WTC11 (cell line): ENCODE measurements at regions not wholly inside any gene's neighbourhood (a gene's known extent, or its start where the extent isn't known, plus 50 kb on each side); places are given as distances from the start of the nearest gene placed in this dataset.

ENCODE experiments used
- ATAC-seq: fragments of 200-7000 bp; cut with Tn5 transposase; 2 replicates; pipeline ENCODE4 v1.10.0; 2021; ENCODE audit warnings: mild to moderate bottlenecking, moderate library complexity
- CTCF ChIA-PET: fragments of 300-600 bp; sonication (Branson Sonifier 250); formaldehyde crosslinking; loops from one replicate; lab custom pipeline; 2021; ENCODE audit warnings: antibody characterized with exemption; lab: Charles Lee
- POLR2A ChIA-PET: fragments of 350-600 bp; sonication (Branson Sonifier 250); formaldehyde crosslinking; loops from one replicate; lab custom pipeline; 2021; ENCODE audit warnings: antibody characterized with exemption; lab: Charles Lee
- DNase-seq: peaks from one replicate; pipeline ENCODE4 v3.0.0; 2021; ENCODE audit warnings: low spot score
- H3K27ac Mint-ChIP-seq: 2 replicates; pipeline ENCODE4 v1.8.0; 2021; ENCODE audit warnings: mixed read lengths
- H3K27me3 Mint-ChIP-seq: 2 replicates; pipeline ENCODE4 v1.8.0; 2021; ENCODE audit warnings: low read depth, mild to moderate bottlenecking, moderate library complexity, mixed read lengths
- H3K36me3 Mint-ChIP-seq: 2 replicates; pipeline ENCODE4 v1.8.0; 2021; ENCODE audit warnings: mixed read lengths
- H3K4me1 Mint-ChIP-seq: 2 replicates; pipeline ENCODE4 v1.8.0; 2022; ENCODE audit warnings: mixed read lengths
- H3K4me3 Mint-ChIP-seq: 2 replicates; pipeline ENCODE4 v1.8.0; 2021; ENCODE audit warnings: mild to moderate bottlenecking, moderate library complexity, mixed read lengths
- H3K9me3 Mint-ChIP-seq: 2 replicates; pipeline ENCODE4 v1.8.0; 2021; ENCODE audit warnings: mixed read lengths
- AR ChIP-seq: fragments of 250-450 bp; sonication (Bioruptor Pico); IDR thresholded peaks from 2 replicates; pipeline ENCODE4 v1.9.0; 2021; ENCODE audit warnings: mild to moderate bottlenecking
- CBFB ChIP-seq: sonication (generic); formaldehyde crosslinking; IDR thresholded peaks from 2 replicates; pipeline ENCODE4 v1.8.1; 2022; ENCODE audit warnings: mild to moderate bottlenecking, low read depth, missing genetic modification reagents
- E2F5 ChIP-seq: sonication (generic); formaldehyde crosslinking; IDR thresholded peaks from 2 replicates; pipeline ENCODE4 v1.8.1; 2022; ENCODE audit warnings: mild to moderate bottlenecking, moderate library complexity, missing genetic modification reagents
- FOXP1 ChIP-seq: sonication (generic); formaldehyde crosslinking; IDR thresholded peaks from 2 replicates; pipeline ENCODE4 v1.8.0; 2022; ENCODE audit warnings: missing genetic modification reagents, mild to moderate bottlenecking, moderate library complexity, borderline replicate concordance
- FOXP4 ChIP-seq: sonication (generic); formaldehyde crosslinking; IDR thresholded peaks from 2 replicates; pipeline ENCODE4 v1.8.0; 2022; ENCODE audit warnings: mild to moderate bottlenecking, missing genetic modification reagents
- JAZF1 ChIP-seq: fragments of 250-450 bp; sonication (Bioruptor Pico); IDR thresholded peaks from 2 replicates; pipeline ENCODE4 v1.9.0; 2021; ENCODE audit warnings: moderate library complexity, mild to moderate bottlenecking, inconsistent platforms
- JUN ChIP-seq: sonication (generic); formaldehyde crosslinking; IDR thresholded peaks from 2 replicates; pipeline ENCODE4 v1.8.0; 2023; ENCODE audit warnings: mild to moderate bottlenecking, missing genetic modification reagents
- KAT7 ChIP-seq: sonication (generic); formaldehyde crosslinking; IDR thresholded peaks from 2 replicates; pipeline ENCODE4 v1.8.1; 2023; ENCODE audit warnings: missing genetic modification reagents, mild to moderate bottlenecking, borderline replicate concordance
- MXD4 ChIP-seq: fragments of 250-450 bp; sonication (Bioruptor Pico); IDR thresholded peaks from 2 replicates; pipeline ENCODE4 v1.8.0; 2021; ENCODE audit warnings: mild to moderate bottlenecking, moderate library complexity, borderline replicate concordance
- NFATC4 ChIP-seq: fragments of 250-450 bp; sonication (Bioruptor Pico); IDR thresholded peaks from 2 replicates; pipeline ENCODE4 v1.9.0; 2021; ENCODE audit warnings: mild to moderate bottlenecking
- NFE2L1 ChIP-seq: sonication (generic); formaldehyde crosslinking; IDR thresholded peaks from 2 replicates; pipeline ENCODE4 v1.8.1; 2023; ENCODE audit warnings: missing genetic modification reagents
- NR3C1 ChIP-seq: sonication (generic); formaldehyde crosslinking; conservative IDR thresholded peaks from 2 replicates; pipeline ENCODE4 v1.8.1; 2023; ENCODE audit warnings: low read depth, mild to moderate bottlenecking, missing genetic modification reagents
- OVOL2 ChIP-seq: fragments of 250-450 bp; sonication (Bioruptor Pico); IDR thresholded peaks from 2 replicates; pipeline ENCODE4 v1.9.0; 2021; ENCODE audit warnings: mild to moderate bottlenecking, borderline replicate concordance
- SMAD4 ChIP-seq: sonication (generic); formaldehyde crosslinking; IDR thresholded peaks from 2 replicates; pipeline ENCODE4 v1.8.0; 2022; ENCODE audit warnings: mild to moderate bottlenecking, missing genetic modification reagents
- SP1 ChIP-seq: sonication (generic); formaldehyde crosslinking; conservative IDR thresholded peaks from 2 replicates; pipeline ENCODE4 v1.8.1; 2022; ENCODE audit warnings: missing genetic modification reagents
- TCF7 ChIP-seq: sonication (generic); formaldehyde crosslinking; IDR thresholded peaks from 2 replicates; pipeline ENCODE4 v1.8.0; 2022; ENCODE audit warnings: mild to moderate bottlenecking, low read depth, missing genetic modification reagents, moderate library complexity
- TP53 ChIP-seq: sonication (generic); formaldehyde crosslinking; IDR thresholded peaks from 2 replicates; pipeline ENCODE4 v1.8.1; 2023; ENCODE audit warnings: mild to moderate bottlenecking, missing genetic modification reagents
- ZBTB43 ChIP-seq: sonication (generic); formaldehyde crosslinking; IDR thresholded peaks from 2 replicates; pipeline ENCODE4 v1.8.1; 2023; ENCODE audit warnings: mild to moderate bottlenecking, missing genetic modification reagents
- ZNF317 ChIP-seq: sonication (generic); formaldehyde crosslinking; IDR thresholded peaks from 2 replicates; pipeline ENCODE4 v1.8.1; 2023; ENCODE audit warnings: low read depth, mild to moderate bottlenecking, moderate library complexity, missing genetic modification reagents, borderline replicate concordance
- ZNF425 ChIP-seq: fragments of 250-450 bp; sonication (Bioruptor Pico); conservative IDR thresholded peaks from 2 replicates; pipeline ENCODE4 v1.9.0; 2021; ENCODE audit warnings: mild to moderate bottlenecking
- ZNF512 ChIP-seq: sonication (generic); formaldehyde crosslinking; IDR thresholded peaks from 2 replicates; pipeline ENCODE4 v1.8.1; 2022; ENCODE audit warnings: missing genetic modification reagents, borderline replicate concordance

GRCh38 chr13:31042481-31043165 is 110.2 kb downstream of the TEX26 start:
- TF ChIP-seq NR3C1 (CRISPR knock-in tag) (no peak), SP1 (no peak), MXD4 (CRISPR knock-in tag) (no peak), CBFB (CRISPR knock-in tag) (no peak), AR (CRISPR knock-in tag) (no peak), TP53 (no peak), ZNF425 (no peak), SMAD4 (CRISPR knock-in tag) (no peak), OVOL2 (CRISPR knock-in tag) (no peak), ZNF512 (CRISPR knock-in tag) (no peak), ZBTB43 (no peak), E2F5 (no peak), KAT7 (CRISPR knock-in tag) (no peak)
- DNase-seq: no peak
- Mint-ChIP-seq H3K27me3 (no peaks in the 10 kb centered on the region; the same call in 1 of the 2 replicates), H3K4me3 (no peak overlapping the region), H3K9me3 (no peaks in the 10 kb centered on the region), H3K4me1 (peaks cover 5% of the 10 kb centered on the region; the same call in 1 of the 2 replicates), H3K36me3 (no peaks in the 10 kb centered on the region), H3K27ac (no peak overlapping the region)
- POLR2A ChIA-PET: no interaction called here
- CTCF ChIA-PET: interaction anchor here (3.2 to 3.3 kb wide), 2 partner anchors 64 to 177 kb away, joined by 18 to 61 read pairs; no protein-coding TSS in a partner anchor
- no peak for ATAC-seq

GRCh38 chr13:31042049-31042448 is 109.6 kb downstream of the TEX26 start:
- no peaks in the 10 kb centered on the region; the same call in 1 of the 2 replicates for H3K27me3 Mint-ChIP-seq
- DNase-seq (no peak), ATAC-seq (no peak)
- no peaks in the 10 kb centered on the region for H3K9me3 Mint-ChIP-seq
- H3K4me1 Mint-ChIP-seq: peaks cover 5% of the 10 kb centered on the region; the same call in 1 of the 2 replicates
- no peaks in the 10 kb centered on the region for H3K36me3 Mint-ChIP-seq
- no peak overlapping the region for H3K27ac Mint-ChIP-seq
- no peak overlapping the region for H3K4me3 Mint-ChIP-seq
- CTCF ChIA-PET: interaction anchor here (0.7 kb wide), 1 partner anchor 63 kb away, joined by 3 read pairs; no protein-coding TSS in a partner anchor
- POLR2A ChIA-PET: no interaction called here
- no peak for TF ChIP-seq OVOL2 (CRISPR knock-in tag)
- TF ChIP-seq FOXP4 (CRISPR knock-in tag): no peak
- no peak for TF ChIP-seq NFATC4 (CRISPR knock-in tag)
- no peak for TF ChIP-seq NFE2L1 (CRISPR knock-in tag)
- no peak for TF ChIP-seq JAZF1 (CRISPR knock-in tag)
- TF ChIP-seq MXD4 (CRISPR knock-in tag): no peak
- TF ChIP-seq NR3C1 (CRISPR knock-in tag): no peak
- no peak for TF ChIP-seq TCF7 (CRISPR knock-in tag)
- no peak for TF ChIP-seq ZNF425
- no peak for TF ChIP-seq FOXP1 (CRISPR knock-in tag)
- no peak for TF ChIP-seq ZNF317 (CRISPR knock-in tag)
- no peak for TF ChIP-seq JUN (CRISPR knock-in tag)
